GM19240 (cell line): ENCODE measurements at regions not wholly inside any gene's neighbourhood (a gene's known extent, or its start where the extent isn't known, plus 50 kb on each side); places are given as distances from the start of the nearest gene placed in this dataset.

Experiments
- DNase-seq: peaks from one replicate; pipeline ENCODE4 v3.0.0; 2011; ENCODE audit warnings: low spot score; ENCODE audit not compliant: insufficient read length

GRCh38 chr22:48391171-48391711 lies 1436.4 kb downstream of the BRD1 start:
- DNase-seq: no peak

- DNase-seq: no peak
These were observed 1437.8 kb downstream of the BRD1 start for GRCh38 chr22:48389916-48390315.

GRCh38 chr22:48382197-48382596 lies 1445.5 kb downstream of the BRD1 start:
- no peak for DNase-seq

- DNase-seq: no peak
These were observed 1447.5 kb downstream of the BRD1 start for GRCh38 chr22:48380016-48380665.

- DNase-seq: no peak
These were observed 1448.3 kb downstream of the BRD1 start for GRCh38 chr22:48379371-48379770.

GRCh38 chr22:48378673-48379072 lies 1449.0 kb downstream of the BRD1 start:
- no peak for DNase-seq

- DNase-seq: no peak
These were observed 1450.5 kb downstream of the BRD1 start for GRCh38 chr22:48376936-48377712.

GRCh38 chr22:48376428-48376827 lies 1451.2 kb downstream of the BRD1 start:
- DNase-seq: no peak

- DNase-seq: no peak
These were observed 1454.0 kb downstream of the BRD1 start for GRCh38 chr22:48373626-48374173.

- DNase-seq: no peak
These were observed 1455.3 kb downstream of the BRD1 start for GRCh38 chr22:48372390-48372789.

- no peak for DNase-seq
These were observed 1456.3 kb downstream of the BRD1 start for GRCh38 chr22:48371391-48371790.

GRCh38 chr22:48370508-48371325 lies 1457.0 kb downstream of the BRD1 start:
- DNase-seq: no peak

- DNase-seq: no peak
These were observed 1457.7 kb downstream of the BRD1 start for GRCh38 chr22:48369789-48370507.

- no peak for DNase-seq
These were observed 1458.6 kb downstream of the BRD1 start for GRCh38 chr22:48368975-48369525.

- DNase-seq: no peak
These were observed 1459.9 kb downstream of the BRD1 start for GRCh38 chr22:48367731-48368130.

GRCh38 chr22:48366591-48366990 lies 1461.1 kb downstream of the BRD1 start:
- DNase-seq: no peak

- no peak for DNase-seq
These were observed 1461.6 kb downstream of the BRD1 start for GRCh38 chr22:48366056-48366455.

- DNase-seq: no peak
These were observed 1462.3 kb downstream of the BRD1 start for GRCh38 chr22:48365386-48365785.

GRCh38 chr22:48362721-48363404 lies 1464.8 kb downstream of the BRD1 start:
- no peak for DNase-seq

GRCh38 chr22:48361099-48361639 lies 1466.5 kb downstream of the BRD1 start:
- DNase-seq: no peak
